HCT116 (cell line): ENCODE measurements at regions not wholly inside any gene's neighbourhood (a gene's known extent, or its start where the extent isn't known, plus 50 kb on each side); places are given as distances from the start of the nearest gene placed in this dataset.

Experiments
- ATAC-seq: fragments of 200-7000 bp; cut with Tn5 transposase; 2 replicates; pipeline ENCODE4 v1.9.1; 2020; ENCODE audit warnings: mild to moderate bottlenecking, moderate library complexity
- BruUV-seq: library from RNA; stranded (reverse); fragments of 400-500 nt; replicated peaks from 2 replicates; lab custom pipeline; 2021; lab: Mats Ljungman, UMichigan
- CTCF ChIA-PET: fragments of 300-600 bp; sonication (Branson Sonifier 250); formaldehyde crosslinking; loops from one replicate; lab custom pipeline; 2021; ENCODE audit warnings: antibody characterized with exemption; lab: Charles Lee
- POLR2A ChIA-PET: fragments of 300-600, 350-600 bp; sonication (Branson Sonifier 250); formaldehyde crosslinking; loops from one replicate; lab custom pipeline; 2021; ENCODE audit warnings: antibody characterized with exemption; lab: Charles Lee
- RAD21 ChIA-PET, 2 experiments: fragments of 300-600 bp; sonication (Branson Sonifier 250); formaldehyde crosslinking; loops; one replicate each; lab custom pipeline; 2023; ENCODE audit warnings: low total read pairs in 2 of 2; ENCODE audit not compliant: uncharacterized antibody in 2 of 2, unreplicated experiment in 2 of 2, low non-redundant PET in 1 of 2; lab: Charles Lee
- DNase-seq: peaks from one replicate; pipeline ENCODE4 v3.0.0-alpha.2; 2010; ENCODE audit warnings: low read depth, low spot score
- H2AFZ ChIP-seq: fragments of 200-600 bp; shearing (Covaris generic), sonication (generic); 2 replicates; pipeline ENCODE4 v1.6.1; 2017; ENCODE audit warnings: low read depth, mixed run types, mixed read lengths, antibody characterized with exemption, low read length; ENCODE audit not compliant: poor library complexity, severe bottlenecking
- H3K27ac ChIP-seq: 2 replicates; pipeline ENCODE4 v1.5.1; 2012; ENCODE audit warnings: low read depth, low read length
- H3K27me3 ChIP-seq: fragments of 200-600 bp; sonication (generic); 2 replicates; pipeline ENCODE4 v1.6.1; 2016; ENCODE audit warnings: mixed run types, low read length, mixed read lengths; ENCODE audit not compliant: insufficient read depth
- H3K36me3 ChIP-seq, 2 experiments: fragments of 200-500 bp in 1 of 2; fragments of 200-600 bp in 1 of 2; sonication (Bioruptor generic) in 1 of 2; sonication (generic) in 1 of 2; 2 replicates each; pipeline versions ENCODE4 v1.5.1 to v1.6.1; 2014 to 2016; ENCODE audit warnings: low read length in 2 of 2, inconsistent platforms in 1 of 2, mixed read lengths in 1 of 2, mixed run types in 1 of 2; ENCODE audit not compliant: insufficient read depth in 2 of 2, control insufficient read depth in 1 of 2
- H3K4me1 ChIP-seq, 2 experiments: fragments of 200-600 bp in 1 of 2; sonication (generic) in 1 of 2; 2 replicates each; pipeline versions ENCODE4 v1.5.1 to v1.6.1; 2012 to 2017; ENCODE audit warnings: low read length in 2 of 2, inconsistent platforms in 1 of 2, mild to moderate bottlenecking in 1 of 2, mixed read lengths in 1 of 2, mixed run types in 1 of 2, moderate library complexity in 1 of 2; ENCODE audit not compliant: insufficient read depth in 2 of 2, control insufficient read depth in 1 of 2
- H3K4me2 ChIP-seq: fragments of 200-600 bp; sonication (generic); 2 replicates; pipeline ENCODE4 v1.6.1; 2017; ENCODE audit warnings: mixed run types, low read length, mixed read lengths
- H3K4me3 ChIP-seq, 2 experiments: fragments of 200-600 bp in 1 of 2; sonication (generic) in 1 of 2; replicated peaks in 1 of 2; 2 replicates each; pipeline ENCODE4 v1.5.1; 2011 to 2016; ENCODE audit warnings: low read length in 2 of 2, control low read depth in 1 of 2, low read depth in 1 of 2, mild to moderate bottlenecking in 1 of 2, mixed read lengths in 1 of 2, mixed run types in 1 of 2
- H3K79me2 ChIP-seq: fragments of 200-600 bp; sonication (generic); 2 replicates; pipeline ENCODE4 v1.6.1; 2017; ENCODE audit warnings: mild to moderate bottlenecking, mixed run types, low read length, moderate library complexity, mixed read lengths; ENCODE audit not compliant: insufficient read depth
- H3K9ac ChIP-seq: fragments of 200-600 bp; sonication (generic); 2 replicates; pipeline ENCODE4 v1.6.1; 2016; ENCODE audit warnings: low read length, mixed read lengths
- H3K9me2 ChIP-seq: fragments of 200-600 bp; sonication (generic), shearing (Covaris generic); 2 replicates; pipeline ENCODE4 v1.6.1; 2017; ENCODE audit warnings: mixed run types, mild to moderate bottlenecking, moderate library complexity; ENCODE audit not compliant: insufficient read depth
- H3K9me3 ChIP-seq, 2 experiments: fragments of 200-500 bp in 1 of 2; fragments of 200-600 bp in 1 of 2; sonication (Bioruptor generic) in 1 of 2; sonication (generic) in 1 of 2; 2 replicates each; pipeline ENCODE4 v1.6.1; 2014 to 2017; ENCODE audit warnings: low read length in 2 of 2, mixed read lengths in 2 of 2, inconsistent platforms in 1 of 2, low read depth in 1 of 2, mild to moderate bottlenecking in 1 of 2, mixed run types in 1 of 2, moderate library complexity in 1 of 2; ENCODE audit not compliant: control insufficient read depth in 1 of 2, insufficient read depth in 1 of 2
- H4K20me1 ChIP-seq: fragments of 200-600 bp; sonication (generic), shearing (Covaris generic); 2 replicates; pipeline ENCODE4 v1.6.1; 2017; ENCODE audit warnings: mixed run types, mild to moderate bottlenecking, moderate library complexity; ENCODE audit not compliant: insufficient read depth
- CEBPB ChIP-seq: IDR thresholded peaks from 2 replicates; pipeline ENCODE4 v1.6.1; 2012; ENCODE audit warnings: low read depth
- EGR1 ChIP-seq: IDR thresholded peaks from 2 replicates; pipeline ENCODE4 v1.6.1; 2012; ENCODE audit warnings: low read depth
- EZH2phosphoT487 ChIP-seq: fragments of 200-600 bp; IDR thresholded peaks from 2 replicates; pipeline ENCODE4 v1.6.1; 2018; ENCODE audit warnings: antibody characterized with exemption, borderline replicate concordance
- FOSL1 ChIP-seq: IDR thresholded peaks from 2 replicates; pipeline ENCODE4 v1.6.1; 2012; ENCODE audit warnings: low read depth
- JUND ChIP-seq: IDR thresholded peaks from 2 replicates; pipeline ENCODE4 v1.6.1; 2012
- POLR2A ChIP-seq: IDR thresholded peaks from 2 replicates; pipeline ENCODE4 v1.7.0; 2011; ENCODE audit warnings: borderline replicate concordance; ENCODE audit not compliant: insufficient read depth, insufficient read length; ENCODE audit errors: extremely low read depth
- POLR2AphosphoS5 ChIP-seq: IDR thresholded peaks from 2 replicates; pipeline ENCODE4 v1.6.1; 2011; ENCODE audit warnings: mild to moderate bottlenecking, low read depth, low read length, moderate library complexity
- SRF ChIP-seq: IDR thresholded peaks from 2 replicates; pipeline ENCODE4 v1.6.1; 2012; ENCODE audit warnings: low read depth
- TCF7L2 ChIP-seq: IDR thresholded peaks from 2 replicates; pipeline ENCODE4 v1.7.0; 2011; ENCODE audit warnings: borderline replicate concordance, inconsistent platforms; ENCODE audit not compliant: insufficient read depth, insufficient read length; ENCODE audit errors: extremely low read depth
- ZNF274 ChIP-seq: fragments of 200-500 bp; sonication (Bioruptor generic); IDR thresholded peaks from 2 replicates; pipeline ENCODE4 v1.6.1; 2014; ENCODE audit warnings: mild to moderate bottlenecking, low read depth, low read length, inconsistent platforms
- intact Hi-C: fragments of 100-400 bp; cut with micrococcal nuclease; formaldehyde crosslinking; loops from 2 replicates; pipeline ENCODE4 v1.10.0; 2022
- TF ChIP-seq, protein P1 (sequence below): IDR thresholded peaks from 2 replicates; pipeline ENCODE4 v1.6.1; 2012
- TF ChIP-seq, protein P2 (sequence below): IDR thresholded peaks from 2 replicates; pipeline ENCODE4 v1.6.1; 2012
- TF ChIP-seq, protein P3 (sequence below): IDR thresholded peaks from 2 replicates; pipeline ENCODE4 v1.6.1; 2011; ENCODE audit warnings: mild to moderate bottlenecking, low read length, moderate library complexity; ENCODE audit not compliant: insufficient replicate concordance; ENCODE audit errors: extremely low read depth
- TF ChIP-seq, protein P4 (sequence below), 3 experiments: fragments of 200-600 bp in 1 of 3; sonication (generic) in 1 of 3; IDR thresholded peaks in 2 of 3; conservative IDR thresholded peaks in 1 of 3; 2 replicates each; pipeline ENCODE4 v1.5.1; 2012 to 2017; ENCODE audit warnings: low read depth in 2 of 3, low read length in 2 of 3, antibody characterized with exemption in 1 of 3, borderline replicate concordance in 1 of 3, control low read depth in 1 of 3, mild to moderate bottlenecking in 1 of 3, mixed read lengths in 1 of 3, mixed run types in 1 of 3, moderate library complexity in 1 of 3; ENCODE audit not compliant: insufficient read depth in 1 of 3

DNA sequence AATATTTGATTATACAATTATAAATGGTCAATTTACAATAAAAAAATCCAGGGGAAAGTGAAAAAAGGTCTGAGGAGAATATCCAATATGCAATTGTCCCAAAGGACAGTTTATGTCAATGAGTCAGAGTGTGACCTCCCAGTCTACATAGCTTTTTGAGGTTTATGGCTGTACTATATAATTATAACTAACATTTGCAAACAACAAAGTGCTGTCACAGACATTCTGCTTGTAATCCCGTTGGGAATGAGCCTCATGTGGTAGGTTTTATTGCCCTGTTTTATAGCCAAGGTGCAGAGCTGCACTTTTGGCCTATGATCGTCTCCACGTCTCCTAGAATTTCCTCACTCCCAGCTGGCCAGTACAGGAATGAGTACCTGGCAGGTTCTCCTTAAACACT, 103.8 kb downstream of the ADSS2 start:
- BruUV-seq = no TSS peak
- no peaks in the 10 kb centered on the region for H3K36me3 ChIP-seq
- no peak overlapping the region for H2AFZ ChIP-seq
- H3K4me3 ChIP-seq = no peak overlapping the region
- no peak overlapping the region for H3K9ac ChIP-seq
- POLR2A ChIA-PET = no interaction called here
- TF ChIP-seq, protein P1, sequence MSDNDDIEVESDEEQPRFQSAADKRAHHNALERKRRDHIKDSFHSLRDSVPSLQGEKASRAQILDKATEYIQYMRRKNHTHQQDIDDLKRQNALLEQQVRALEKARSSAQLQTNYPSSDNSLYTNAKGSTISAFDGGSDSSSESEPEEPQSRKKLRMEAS = no peak
- TF ChIP-seq SRF (no peak), EGR1 (no peak), POLR2A (no peak), FOSL1 (no peak), POLR2AphosphoS5 (no peak), CEBPB (no peak), TCF7L2 (no peak)
- TF ChIP-seq, protein P2, sequence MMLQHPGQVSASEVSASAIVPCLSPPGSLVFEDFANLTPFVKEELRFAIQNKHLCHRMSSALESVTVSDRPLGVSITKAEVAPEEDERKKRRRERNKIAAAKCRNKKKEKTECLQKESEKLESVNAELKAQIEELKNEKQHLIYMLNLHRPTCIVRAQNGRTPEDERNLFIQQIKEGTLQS = no peak
- no peak overlapping the region for H3K27ac ChIP-seq
- H3K9me3 ChIP-seq = no peaks in the 10 kb centered on the region
- RAD21 ChIA-PET = no interaction called here
- H3K9me2 ChIP-seq = no peaks in the 10 kb centered on the region
- no peaks in the 10 kb centered on the region for H3K79me2 ChIP-seq
- CTCF ChIA-PET = no interaction called here
- intact Hi-C loops = no loop called here
- peaks cover 0 to 3% of the 10 kb centered on the region in 2 experiments; a peak in 2 of 4 replicates for H3K4me1 ChIP-seq
- no peaks in the 10 kb centered on the region for H3K27me3 ChIP-seq
- DNase-seq (no peak), ATAC-seq (no peak)
- H3K4me2 ChIP-seq = no peak overlapping the region
- H4K20me1 ChIP-seq = no peaks in the 10 kb centered on the region

DNA sequence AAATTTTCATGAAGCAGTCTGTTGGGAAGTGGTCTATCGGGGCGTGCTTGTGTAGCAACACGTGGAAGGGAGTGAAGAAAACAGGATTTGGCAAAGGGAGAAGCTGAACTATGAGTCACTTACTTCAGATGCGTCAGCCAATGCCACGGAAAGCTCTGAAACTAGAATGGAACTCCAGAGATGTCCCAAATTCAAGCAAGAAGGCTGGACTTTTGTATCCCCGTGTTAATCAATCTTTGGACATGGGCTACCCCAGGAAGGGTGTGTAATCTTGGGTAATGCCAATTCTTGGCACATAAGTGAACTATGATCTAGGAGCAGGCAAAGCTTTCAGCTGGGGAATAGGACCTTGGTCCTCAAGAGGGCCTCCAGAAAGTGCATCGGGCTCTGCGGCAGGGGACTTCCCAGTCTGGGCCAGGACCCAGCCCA, 102.6 kb downstream of the ADSS2 start:
- H3K4me2 ChIP-seq = no peak overlapping the region
- POLR2A ChIA-PET = no interaction called here
- CTCF ChIA-PET = no interaction called here

More for the DNA sequence above, 102.6 kb downstream of the ADSS2 start:
- RAD21 ChIA-PET = no interaction called here
- H3K27ac ChIP-seq = no peak overlapping the region
- no peaks in the 10 kb centered on the region for H3K79me2 ChIP-seq
- H3K9me3 ChIP-seq = no peaks in the 10 kb centered on the region
- intact Hi-C loops = no loop called here
- no peak overlapping the region for H3K4me3 ChIP-seq
- H2AFZ ChIP-seq = no peak overlapping the region
- no peak for DNase-seq
- no peaks in the 10 kb centered on the region for H4K20me1 ChIP-seq
- no peaks in the 10 kb centered on the region for H3K27me3 ChIP-seq
- H3K36me3 ChIP-seq = no peaks in the 10 kb centered on the region
- BruUV-seq = no TSS peak
- TF ChIP-seq EZH2phosphoT487 = no peak
- TF ChIP-seq, protein P3, sequence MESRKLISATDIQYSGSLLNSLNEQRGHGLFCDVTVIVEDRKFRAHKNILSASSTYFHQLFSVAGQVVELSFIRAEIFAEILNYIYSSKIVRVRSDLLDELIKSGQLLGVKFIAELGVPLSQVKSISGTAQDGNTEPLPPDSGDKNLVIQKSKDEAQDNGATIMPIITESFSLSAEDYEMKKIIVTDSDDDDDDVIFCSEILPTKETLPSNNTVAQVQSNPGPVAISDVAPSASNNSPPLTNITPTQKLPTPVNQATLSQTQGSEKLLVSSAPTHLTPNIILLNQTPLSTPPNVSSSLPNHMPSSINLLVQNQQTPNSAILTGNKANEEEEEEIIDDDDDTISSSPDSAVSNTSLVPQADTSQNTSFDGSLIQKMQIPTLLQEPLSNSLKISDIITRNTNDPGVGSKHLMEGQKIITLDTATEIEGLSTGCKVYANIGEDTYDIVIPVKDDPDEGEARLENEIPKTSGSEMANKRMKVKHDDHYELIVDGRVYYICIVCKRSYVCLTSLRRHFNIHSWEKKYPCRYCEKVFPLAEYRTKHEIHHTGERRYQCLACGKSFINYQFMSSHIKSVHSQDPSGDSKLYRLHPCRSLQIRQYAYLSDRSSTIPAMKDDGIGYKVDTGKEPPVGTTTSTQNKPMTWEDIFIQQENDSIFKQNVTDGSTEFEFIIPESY = no peak
- TF ChIP-seq ZNF274 = no peak
- TF ChIP-seq JUND = no peak
- TF ChIP-seq, protein P4, sequence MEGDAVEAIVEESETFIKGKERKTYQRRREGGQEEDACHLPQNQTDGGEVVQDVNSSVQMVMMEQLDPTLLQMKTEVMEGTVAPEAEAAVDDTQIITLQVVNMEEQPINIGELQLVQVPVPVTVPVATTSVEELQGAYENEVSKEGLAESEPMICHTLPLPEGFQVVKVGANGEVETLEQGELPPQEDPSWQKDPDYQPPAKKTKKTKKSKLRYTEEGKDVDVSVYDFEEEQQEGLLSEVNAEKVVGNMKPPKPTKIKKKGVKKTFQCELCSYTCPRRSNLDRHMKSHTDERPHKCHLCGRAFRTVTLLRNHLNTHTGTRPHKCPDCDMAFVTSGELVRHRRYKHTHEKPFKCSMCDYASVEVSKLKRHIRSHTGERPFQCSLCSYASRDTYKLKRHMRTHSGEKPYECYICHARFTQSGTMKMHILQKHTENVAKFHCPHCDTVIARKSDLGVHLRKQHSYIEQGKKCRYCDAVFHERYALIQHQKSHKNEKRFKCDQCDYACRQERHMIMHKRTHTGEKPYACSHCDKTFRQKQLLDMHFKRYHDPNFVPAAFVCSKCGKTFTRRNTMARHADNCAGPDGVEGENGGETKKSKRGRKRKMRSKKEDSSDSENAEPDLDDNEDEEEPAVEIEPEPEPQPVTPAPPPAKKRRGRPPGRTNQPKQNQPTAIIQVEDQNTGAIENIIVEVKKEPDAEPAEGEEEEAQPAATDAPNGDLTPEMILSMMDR (IDR thresholded peaks at IDR 0.05 in 2 of 3, conservative IDR thresholded peaks at IDR 0.05 in 1 of 3; ENCODE audit: borderline replicate concordance in 1 of 3, insufficient read depth in 1 of 3, low read depth in 2 of 3, low read length in 2 of 3) = no peak
- TF ChIP-seq POLR2AphosphoS5 = no peak
- TF ChIP-seq, protein P2 = no peak
- H3K9ac ChIP-seq = no peak overlapping the region
- H3K4me1 ChIP-seq = peaks cover 9 to 14% of the 10 kb centered on the region in 2 experiments; a peak in 3 of 4 replicates
- H3K9me2 ChIP-seq = no peaks in the 10 kb centered on the region
- ATAC-seq = no peak
